ENCODE measurements at regions not wholly inside any gene's neighbourhood (a gene's known extent, or its start where the extent isn't known, plus 50 kb on each side); places are given as distances from the start of the nearest gene placed in this dataset.

- H3K36me3 ChIP-seq (ENCODE audit: control insufficient read depth in 2 of 2, extremely low read depth in 1 of 2, insufficient read depth in 2 of 2, low read length in 2 of 2), result no peaks in the 10 kb centered on the region
- H3K9me1 ChIP-seq (ENCODE audit: control insufficient read depth, extremely low read depth, insufficient read depth, low read length), result no peaks in the 10 kb centered on the region
- dilution Hi-C loops (cut with MboI; ENCODE audit: extremely low pct_ligation_motif_present, low sequenced_read_pairs), result no loop called here
- H2AFZ ChIP-seq (ENCODE audit: control insufficient read depth, low read length), result peak overlapping the region; percentile 82
- H4K20me1 ChIP-seq (ENCODE audit: control insufficient read depth, extremely low read depth, insufficient read depth, low read length), result no peaks in the 10 kb centered on the region
- peak overlapping the region in 2 of 3 experiments; percentile 16 to 28 for H3K4me3 ChIP-seq (ENCODE audit: control insufficient read depth in 2 of 3, extremely low read depth in 1 of 3, insufficient read depth in 2 of 3, low read depth in 1 of 3, low read length in 3 of 3)
- TF ChIP-seq EZH2 (IDR thresholded peaks at IDR 0.05; ENCODE audit: low read length) (no peak), CTCF (optimal IDR thresholded peaks at IDR 0.05 in 1 of 3, IDR thresholded peaks at IDR 0.05 in 1 of 3, conservative IDR thresholded peaks at IDR 0.05 in 1 of 3; ENCODE audit: extremely low read depth in 1 of 3, insufficient read depth in 2 of 3, low read length in 3 of 3) (no peak)
- H3K27ac ChIP-seq (ENCODE audit: control insufficient read depth, insufficient read depth, low read length), result peak overlapping the region; percentile 86
- H3K4me2 ChIP-seq (ENCODE audit: control insufficient read depth, extremely low read depth, insufficient read depth, low read depth, low read length), result peak overlapping the region; percentile 71
- no peaks in the 10 kb centered on the region for H3K79me2 ChIP-seq (ENCODE audit: control insufficient read depth, insufficient read depth, low read length)
- H3K9me3 ChIP-seq (ENCODE audit: control insufficient read depth, low read depth, low read length), result no peaks in the 10 kb centered on the region
- FAIRE-seq (peak; percentile 99), DNase-seq (ENCODE audit: low read depth, low spot score) (peak; percentile 97)
- peaks cover 35% of the 10 kb centered on the region for H3K4me1 ChIP-seq (ENCODE audit: control insufficient read depth, extremely low read depth, insufficient read depth, low read length)
- peak overlapping the region; percentile 51 for H3K9ac ChIP-seq (ENCODE audit: control insufficient read depth, extremely low read depth, insufficient read depth, low read length)
- no peaks in the 10 kb centered on the region for H3K27me3 ChIP-seq (ENCODE audit: control insufficient read depth, extremely low read depth, insufficient read depth, low read length)
Observed at GRCh38 chr20:1718604-1719384, 61.2 kb upstream of the SIRPG start.

GRCh38 chr20:1712634-1713624 is 55.4 kb upstream of the SIRPG start:
- H3K4me2 ChIP-seq (ENCODE audit: control insufficient read depth, extremely low read depth, insufficient read depth, low read depth, low read length), result no peak overlapping the region
- no peak for DNase-seq (ENCODE audit: low read depth, low spot score)
- no peak for FAIRE-seq
- H4K20me1 ChIP-seq (ENCODE audit: control insufficient read depth, extremely low read depth, insufficient read depth, low read length), result no peaks in the 10 kb centered on the region
- no peak overlapping the region for H3K9ac ChIP-seq (ENCODE audit: control insufficient read depth, extremely low read depth, insufficient read depth, low read length)
- no peak overlapping the region for H3K4me3 ChIP-seq (ENCODE audit: control insufficient read depth in 2 of 3, extremely low read depth in 1 of 3, insufficient read depth in 2 of 3, low read depth in 1 of 3, low read length in 3 of 3)
- no peaks in the 10 kb centered on the region for H3K27me3 ChIP-seq (ENCODE audit: control insufficient read depth, extremely low read depth, insufficient read depth, low read length)
- no peaks in the 10 kb centered on the region for H3K79me2 ChIP-seq (ENCODE audit: control insufficient read depth, insufficient read depth, low read length)
- no peaks in the 10 kb centered on the region for H3K9me1 ChIP-seq (ENCODE audit: control insufficient read depth, extremely low read depth, insufficient read depth, low read length)
- peaks cover 2% of the 10 kb centered on the region for H3K9me3 ChIP-seq (ENCODE audit: control insufficient read depth, low read depth, low read length)
- no peak overlapping the region for H2AFZ ChIP-seq (ENCODE audit: control insufficient read depth, low read length)
- TF ChIP-seq CTCF (optimal IDR thresholded peaks at IDR 0.05 in 1 of 3, IDR thresholded peaks at IDR 0.05 in 1 of 3, conservative IDR thresholded peaks at IDR 0.05 in 1 of 3; ENCODE audit: extremely low read depth in 1 of 3, insufficient read depth in 2 of 3, low read length in 3 of 3) (no peak), EZH2 (IDR thresholded peaks at IDR 0.05; ENCODE audit: low read length) (no peak)
- peaks cover 6% of the 10 kb centered on the region for H3K4me1 ChIP-seq (ENCODE audit: control insufficient read depth, extremely low read depth, insufficient read depth, low read length)
- dilution Hi-C loops (cut with MboI; ENCODE audit: extremely low pct_ligation_motif_present, low sequenced_read_pairs), result no loop called here
- no peaks in the 10 kb centered on the region for H3K36me3 ChIP-seq (ENCODE audit: control insufficient read depth in 2 of 2, extremely low read depth in 1 of 2, insufficient read depth in 2 of 2, low read length in 2 of 2)
- H3K27ac ChIP-seq (ENCODE audit: control insufficient read depth, insufficient read depth, low read length), result no peak overlapping the region
